ENCODE measurements at regions not wholly inside any gene's neighbourhood (a gene's known extent, or its start where the extent isn't known, plus 50 kb on each side); places are given as distances from the start of the nearest gene placed in this dataset.

GRCh38 chr5:156147944-156148285 lies 179.0 kb upstream of the SGCD start:
- FAIRE-seq (no peak), DNase-seq (ENCODE audit: insufficient read length, low spot score) (no peak)

DNA sequence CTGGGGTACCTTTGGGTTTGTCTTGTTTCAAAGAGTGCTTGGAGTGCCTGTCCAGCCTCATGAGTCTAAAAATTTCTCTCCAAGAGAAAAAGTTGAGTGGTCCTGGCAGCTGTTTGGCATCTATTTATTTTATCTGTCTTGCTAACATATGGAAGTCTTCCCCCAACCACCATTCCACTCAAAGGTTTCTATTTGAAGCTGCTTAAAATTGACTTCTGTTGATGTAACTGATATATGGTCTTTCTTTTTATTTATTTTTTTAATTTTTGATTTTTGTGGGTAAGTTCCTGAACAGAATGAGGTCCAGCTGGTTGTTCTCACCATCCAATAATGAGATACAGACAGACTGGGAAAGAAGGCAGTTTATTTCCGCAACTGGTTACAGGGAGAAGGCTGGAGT lies 178.7 kb upstream of the SGCD start:
- FAIRE-seq: no peak
- DNase-seq (ENCODE audit: insufficient read length, low spot score): no peak

GRCh38 chr5:156149213-156149612 lies 177.8 kb upstream of the SGCD start:
- DNase-seq (ENCODE audit: insufficient read length, low spot score): no peak
- FAIRE-seq: no peak

DNA sequence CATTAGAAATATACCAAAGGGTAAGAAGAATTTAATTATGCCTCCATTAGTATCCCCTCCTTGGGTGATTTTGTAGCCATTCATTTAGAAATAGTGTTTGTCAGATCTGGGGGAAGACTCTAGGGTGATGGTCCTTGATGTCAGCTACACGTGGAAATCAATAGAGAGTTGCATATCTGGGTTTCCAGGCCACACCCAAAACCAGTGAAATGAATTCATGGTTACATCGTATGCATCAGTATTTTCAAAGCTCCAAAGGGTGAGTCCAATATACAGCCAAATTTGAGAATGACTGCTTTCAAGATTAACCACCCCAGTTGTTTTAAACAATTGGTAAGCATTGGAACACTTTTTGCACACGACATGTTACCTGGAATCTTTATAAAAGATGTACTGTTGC lies 173.4 kb upstream of the SGCD start:
- FAIRE-seq (no peak), DNase-seq (ENCODE audit: insufficient read length, low spot score) (no peak)

DNA sequence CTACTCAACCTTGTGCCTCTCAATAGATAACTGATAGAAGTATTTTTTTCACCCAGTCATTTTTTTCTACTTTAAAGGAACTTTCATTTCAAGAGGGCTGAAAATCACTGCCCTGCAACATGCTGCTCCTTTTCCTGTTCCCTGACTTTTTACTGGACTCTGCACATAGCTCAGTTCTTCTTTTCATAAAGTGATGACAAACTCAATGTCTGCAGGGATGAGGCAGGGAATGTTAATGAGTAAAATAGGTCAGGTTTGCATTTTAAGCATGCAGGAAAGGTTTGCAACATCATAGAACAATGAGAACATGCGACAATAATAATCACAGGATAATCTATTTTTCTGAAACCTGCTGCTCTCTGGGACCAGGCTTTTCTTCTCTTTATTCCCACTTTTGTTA lies 172.2 kb upstream of the SGCD start:
- FAIRE-seq: no peak
- no peak for DNase-seq (ENCODE audit: insufficient read length, low spot score)

DNA sequence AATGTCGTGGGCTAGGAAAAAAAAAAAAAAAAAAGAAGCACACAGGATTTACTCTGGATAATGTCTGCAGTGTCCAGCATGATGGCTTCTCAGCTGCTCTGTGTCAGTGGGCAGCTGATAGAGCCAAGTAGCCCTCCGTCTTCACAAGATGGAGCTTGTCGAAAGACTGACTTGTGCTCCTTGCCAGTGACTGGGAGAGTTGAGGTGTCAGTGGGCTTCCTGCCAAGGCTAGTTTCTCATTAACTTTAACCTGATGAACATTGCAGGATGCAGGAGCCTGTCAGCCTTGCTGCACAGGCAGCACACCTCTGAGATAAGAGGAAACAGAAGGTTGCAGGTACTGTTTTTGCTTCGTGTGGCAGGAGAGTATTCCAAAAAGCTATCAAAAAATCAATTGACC lies 171.4 kb upstream of the SGCD start:
- DNase-seq (ENCODE audit: insufficient read length, low spot score) (no peak), FAIRE-seq (no peak)

DNA sequence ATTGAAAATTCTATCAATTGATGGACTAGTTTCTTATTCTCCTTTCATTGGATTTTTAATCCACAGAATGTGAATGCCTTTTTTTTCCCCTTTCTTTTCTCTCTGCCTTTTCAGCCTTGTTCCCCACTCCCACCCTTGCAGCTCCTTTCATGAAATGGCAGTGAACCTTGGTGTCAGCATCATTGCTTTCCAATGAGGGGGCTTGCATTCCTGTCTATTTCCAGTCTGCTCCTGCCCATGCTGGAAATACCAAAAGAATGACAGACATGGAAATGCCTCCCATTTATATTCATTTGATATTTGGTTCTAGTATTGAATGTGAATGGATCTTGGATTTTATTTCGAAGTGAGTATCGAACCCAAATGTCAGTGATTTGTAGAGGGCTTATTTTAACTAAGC lies 162.7 kb upstream of the SGCD start:
- no peak for DNase-seq (ENCODE audit: insufficient read length, low spot score)
- FAIRE-seq: no peak

GRCh38 chr5:156169495-156169894 lies 157.5 kb upstream of the SGCD start:
- FAIRE-seq (no peak), DNase-seq (ENCODE audit: insufficient read length, low spot score) (no peak)

DNA sequence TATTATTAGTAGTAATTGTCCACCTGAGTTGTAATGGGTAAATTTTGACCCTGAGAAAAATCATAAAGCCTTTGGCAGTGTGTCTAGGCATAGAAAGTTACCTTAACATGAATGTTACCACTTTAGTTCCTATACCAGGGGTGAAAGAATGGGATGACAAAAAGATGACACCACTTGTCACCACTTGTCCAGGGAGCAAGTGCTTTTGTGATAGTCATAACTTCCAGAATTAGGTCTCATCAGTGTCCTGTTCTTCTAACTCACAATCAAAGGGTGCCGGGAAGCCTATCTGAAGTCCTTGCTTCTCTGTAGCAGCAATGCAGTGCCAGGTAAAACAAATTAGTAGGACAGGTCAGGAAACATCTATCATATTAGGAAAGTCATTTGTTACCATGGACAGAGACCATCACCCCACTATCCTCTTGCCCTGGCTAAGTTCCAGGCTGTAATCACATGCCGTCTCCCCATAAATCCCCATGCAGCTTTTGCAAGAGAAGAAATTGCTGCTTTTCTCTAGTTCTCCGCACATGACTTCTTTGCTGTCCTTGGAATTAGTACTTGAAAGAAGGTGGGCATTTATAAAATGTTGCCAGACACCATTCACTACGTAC lies 156.5 kb upstream of the SGCD start:
- DNase-seq (ENCODE audit: insufficient read length, low spot score): no peak
- no peak for FAIRE-seq

GRCh38 chr5:156174225-156174624 lies 152.7 kb upstream of the SGCD start:
- FAIRE-seq (no peak), DNase-seq (ENCODE audit: insufficient read length, low spot score) (no peak)

DNA sequence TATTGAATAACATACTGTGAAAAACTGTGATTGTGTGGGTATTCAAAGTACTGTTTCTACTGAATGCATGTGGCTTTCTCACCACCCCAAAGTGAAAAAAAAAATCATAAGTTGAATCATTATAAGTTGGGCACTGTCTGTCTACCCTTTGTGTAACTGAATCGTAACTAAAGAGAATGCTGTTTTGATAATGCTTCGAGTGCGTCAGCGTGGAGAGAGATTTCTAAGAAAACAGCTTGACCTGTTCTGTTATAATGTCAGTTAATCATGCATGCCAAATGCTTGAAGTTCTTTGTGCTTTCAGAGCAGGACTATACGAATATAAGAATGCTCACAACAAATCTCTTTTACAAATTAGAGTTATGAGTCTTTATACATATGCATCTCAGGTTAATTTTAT lies 148.8 kb upstream of the SGCD start:
- FAIRE-seq: no peak
- DNase-seq (ENCODE audit: insufficient read length, low spot score): no peak

DNA sequence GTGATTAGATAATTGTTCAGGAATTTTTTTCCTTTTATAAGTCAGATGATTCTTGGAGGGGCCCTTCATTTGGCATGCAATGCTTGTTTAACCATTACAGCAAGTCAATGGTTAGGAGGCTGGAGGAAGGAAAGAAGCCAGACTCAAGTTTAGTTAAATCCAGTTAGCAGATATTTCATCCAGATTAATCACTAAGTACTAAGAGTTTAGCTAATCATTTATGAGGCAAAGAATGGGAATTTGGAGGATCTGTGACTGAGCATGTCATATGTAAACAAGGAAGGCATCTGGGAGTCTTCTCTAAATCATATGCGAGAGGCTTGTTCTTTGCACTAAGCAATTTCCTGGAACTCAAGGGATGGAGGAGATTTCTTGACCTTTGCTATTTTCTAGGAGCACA lies 145.3 kb upstream of the SGCD start:
- FAIRE-seq: no peak
- no peak for DNase-seq (ENCODE audit: insufficient read length, low spot score)

- FAIRE-seq (no peak), DNase-seq (ENCODE audit: insufficient read length, low spot score) (no peak)
Observed at GRCh38 chr5:156182174-156182967, 144.6 kb upstream of the SGCD start.

DNA sequence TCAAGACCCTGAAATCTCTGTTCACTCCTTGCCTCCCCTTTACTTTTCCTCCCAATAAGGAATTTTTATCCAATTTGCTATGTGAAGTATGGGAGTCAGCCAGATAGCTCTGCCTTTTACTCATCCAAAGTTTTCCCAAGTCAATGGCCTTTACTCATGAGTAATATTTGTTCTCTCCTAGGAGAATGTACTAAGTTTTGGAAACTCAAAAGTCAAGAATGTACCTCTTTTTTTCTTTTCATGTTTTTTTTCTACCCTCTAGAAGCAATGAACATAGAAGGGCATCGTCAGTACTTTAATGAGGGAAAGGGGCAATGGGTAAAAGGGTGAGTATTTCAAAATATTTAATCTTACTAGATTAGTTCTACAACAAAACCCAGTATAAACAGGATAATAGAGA lies 140.2 kb upstream of the SGCD start:
- no peak for FAIRE-seq
- DNase-seq (ENCODE audit: insufficient read length, low spot score): no peak

- DNase-seq (ENCODE audit: insufficient read length, low spot score): no peak
- no peak for FAIRE-seq
Observed at GRCh38 chr5:156188016-156188415, 138.9 kb upstream of the SGCD start.

- DNase-seq (ENCODE audit: insufficient read length, low spot score) (no peak), FAIRE-seq (no peak)
Observed at GRCh38 chr5:156189628-156190027, 137.3 kb upstream of the SGCD start.

DNA sequence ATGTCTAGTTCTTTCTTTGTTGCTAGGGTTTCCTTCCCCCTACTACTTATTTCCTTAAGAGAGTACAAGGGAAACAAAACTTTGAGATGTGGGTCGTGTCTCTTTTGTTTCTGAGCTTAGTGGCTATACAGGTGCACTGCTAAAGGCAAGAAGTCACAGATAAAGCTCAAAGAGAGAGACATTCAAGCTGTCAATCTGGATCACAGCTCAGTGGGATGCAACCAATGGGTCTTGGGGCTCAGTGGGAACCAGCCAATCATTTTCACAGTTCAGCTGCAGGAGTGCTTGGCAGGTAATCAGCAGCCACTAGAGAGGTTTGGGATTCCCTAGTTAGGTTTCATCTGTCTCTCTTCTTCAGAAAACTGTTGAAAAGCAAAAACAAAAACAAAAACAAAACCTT lies 135.4 kb upstream of the SGCD start:
- no peak for DNase-seq (ENCODE audit: insufficient read length, low spot score)
- no peak for FAIRE-seq

GRCh38 chr5:156197042-156197635 lies 129.8 kb upstream of the SGCD start:
- no peak for FAIRE-seq
- DNase-seq (ENCODE audit: insufficient read length, low spot score): no peak

DNA sequence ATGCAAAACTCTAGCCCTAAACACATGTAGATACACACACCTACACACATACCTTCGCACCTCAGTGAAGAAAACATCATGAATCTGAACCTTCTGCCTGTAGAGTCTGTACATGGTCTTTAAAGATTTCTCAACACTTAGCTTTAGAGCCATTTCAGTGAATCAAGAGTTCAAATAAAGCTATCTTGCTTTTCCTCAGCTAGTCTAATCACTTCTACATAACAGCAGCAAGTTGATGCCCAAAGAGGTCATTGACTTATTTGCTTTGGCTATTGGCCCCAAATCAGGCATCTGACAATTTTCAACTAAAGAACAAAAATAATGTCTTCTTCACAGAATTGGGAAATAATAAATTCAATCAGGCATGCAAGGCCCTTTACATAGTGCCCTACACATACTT lies 127.9 kb upstream of the SGCD start:
- FAIRE-seq (no peak), DNase-seq (ENCODE audit: insufficient read length, low spot score) (no peak)

- FAIRE-seq: no peak
Observed at GRCh38 chr5:156200938-156201787, 125.8 kb upstream of the SGCD start.

GRCh38 chr5:156201788-156202403 lies 125.1 kb upstream of the SGCD start:
- DNase-seq (ENCODE audit: insufficient read length, low spot score) (no peak), FAIRE-seq (no peak)

More at GRCh38 chr5:156200938-156201787, 125.8 kb upstream of the SGCD start:
- DNase-seq (ENCODE audit: insufficient read length, low spot score): no peak

Measured in HTR-8/SVneo (cell line).